Suppressor macrophage treated with lipopolysaccharide for 4 hours (primary cell): ENCODE measurements at regions not wholly inside any gene's neighbourhood (a gene's known extent, or its start where the extent isn't known, plus 50 kb on each side); places are given as distances from the start of the nearest gene placed in this dataset.
"Not testable (repeated sequence)": the region's sequence is repeated elsewhere in the genome, so short reads cannot be mapped to it uniquely, and the experiment has no call there.

Source experiments
- DNase-seq: peaks from one replicate; pipeline ENCODE4 v3.0.0-alpha.2; 2020

- DNase-seq, result no peak
These were observed 234.3 kb upstream of the NFIA start for GRCh38 chr1:60847855-60848582.

DNA sequence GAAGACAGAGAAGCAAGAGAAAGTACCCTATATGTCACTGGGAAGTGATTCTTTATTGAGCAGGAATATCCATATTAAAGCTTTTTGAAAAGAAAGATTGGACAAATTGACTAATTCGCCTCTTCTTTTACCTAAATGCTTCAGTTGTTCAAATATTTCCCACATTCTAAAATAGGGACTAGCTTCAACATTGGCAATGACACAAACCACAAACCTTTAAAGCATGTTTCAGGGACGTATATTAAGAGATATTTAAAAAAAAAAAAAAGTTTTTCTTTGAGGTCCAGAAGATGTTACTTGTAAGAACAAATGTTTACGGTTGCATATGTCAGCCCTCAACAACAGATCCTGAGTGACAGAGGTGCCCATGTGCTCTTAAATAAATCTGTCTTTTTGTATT is 235.0 kb upstream of the NFIA start:
- no peak for DNase-seq

DNA sequence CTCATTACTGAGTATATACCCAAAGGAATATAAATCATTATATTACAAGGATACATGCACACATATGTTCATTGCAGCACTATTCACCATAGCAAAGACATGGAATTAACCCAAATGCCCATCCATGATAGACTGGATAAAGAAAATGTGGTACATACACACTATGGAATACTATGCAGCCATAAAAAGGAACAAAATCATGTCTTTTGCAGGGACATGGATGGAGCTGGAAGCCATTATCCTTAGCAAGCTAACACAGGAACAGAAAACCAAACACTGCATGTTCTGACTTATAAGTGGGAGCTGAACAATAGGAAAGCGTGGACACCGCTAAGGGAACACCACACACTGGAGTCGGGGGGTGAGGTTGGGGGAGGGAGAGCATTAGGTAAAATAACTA is 236.7 kb upstream of the NFIA start:
- DNase-seq, result not testable (repeated sequence)

GRCh38 chr1:60842304-60842703 is 240.1 kb upstream of the NFIA start:
- no peak for DNase-seq

GRCh38 chr1:60841116-60842046 is 241.0 kb upstream of the NFIA start:
- DNase-seq, result no peak

DNA sequence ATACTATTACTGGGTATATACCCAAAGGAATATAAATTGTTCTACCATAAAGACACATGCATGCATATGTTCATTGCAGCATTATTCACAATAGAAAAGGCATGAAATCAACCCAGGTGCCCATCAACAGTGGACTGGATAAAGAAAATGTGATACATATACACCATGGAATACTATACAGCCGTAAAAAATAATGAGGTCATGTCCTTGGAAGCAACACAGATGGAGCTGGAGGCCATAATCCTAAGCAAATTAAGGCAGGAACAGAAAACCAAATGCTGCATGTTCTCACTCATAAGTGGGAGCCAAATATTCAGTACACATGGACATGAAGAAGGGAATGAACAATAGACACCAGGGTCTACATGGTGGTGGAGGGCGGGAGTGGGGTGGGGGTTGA is 241.9 kb upstream of the NFIA start:
- not testable (repeated sequence) for DNase-seq

- DNase-seq, result no peak
These were observed 246.7 kb upstream of the NFIA start for GRCh38 chr1:60835649-60836048.

DNA sequence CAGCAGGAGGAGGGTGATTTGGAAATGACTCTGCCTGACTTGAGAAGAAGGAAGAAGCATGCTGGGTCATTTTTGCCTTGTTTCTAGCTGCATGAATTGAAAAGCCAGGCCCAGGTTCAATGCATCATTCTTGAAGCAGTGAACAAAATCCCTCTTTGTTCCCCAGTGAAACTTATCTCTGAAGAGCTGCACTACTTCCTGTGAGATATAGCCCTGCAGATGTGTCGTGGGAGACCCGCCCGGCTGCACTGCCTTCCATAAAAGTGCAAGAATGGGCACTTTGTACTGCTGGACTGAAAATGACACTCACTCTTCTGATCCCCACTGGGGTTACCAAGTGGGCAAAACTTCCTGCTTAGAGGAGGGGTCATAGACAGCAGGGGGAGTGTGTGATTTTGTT is 249.2 kb upstream of the NFIA start:
- no peak for DNase-seq

- DNase-seq, result no peak
These were observed 250.0 kb upstream of the NFIA start for GRCh38 chr1:60832367-60832766.

GRCh38 chr1:60831780-60832179 is 250.6 kb upstream of the NFIA start:
- no peak for DNase-seq

GRCh38 chr1:60828944-60829343 is 253.4 kb upstream of the NFIA start:
- no peak for DNase-seq

DNA sequence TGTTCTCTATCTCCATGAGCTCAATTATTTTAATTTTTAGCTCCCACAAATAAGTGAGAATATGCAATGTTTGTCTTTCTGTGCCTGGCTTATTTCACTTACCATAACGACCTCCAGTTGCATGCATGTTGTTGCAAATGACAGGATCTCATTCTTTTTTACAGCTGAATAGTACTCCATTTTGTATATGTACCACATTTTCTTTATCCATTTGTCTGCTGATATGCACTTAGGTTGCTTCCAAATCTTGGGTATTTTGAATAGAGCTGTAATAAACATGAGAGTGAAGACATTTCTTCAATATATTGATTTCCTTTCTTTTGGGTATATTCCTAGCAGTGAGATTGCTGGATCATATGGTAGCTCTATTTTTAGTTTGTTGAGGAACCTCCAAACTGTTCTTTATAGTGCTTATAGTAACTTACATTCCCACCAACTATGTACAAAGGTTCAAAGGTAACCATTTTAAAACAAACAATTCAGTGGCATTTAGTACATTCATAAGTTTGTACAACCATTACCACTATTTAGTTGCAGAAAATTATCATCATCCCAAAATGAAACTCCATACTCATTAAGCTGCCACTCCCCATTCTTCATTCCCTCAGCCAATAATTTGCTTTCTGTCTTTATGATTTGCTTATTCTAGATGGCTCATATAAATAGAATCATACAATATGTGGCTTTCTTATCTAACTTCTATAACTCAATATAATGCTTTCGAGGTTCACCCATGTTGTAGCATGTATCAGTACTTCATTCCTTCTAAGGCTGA is 255.9 kb upstream of the NFIA start:
- no peak for DNase-seq

DNA sequence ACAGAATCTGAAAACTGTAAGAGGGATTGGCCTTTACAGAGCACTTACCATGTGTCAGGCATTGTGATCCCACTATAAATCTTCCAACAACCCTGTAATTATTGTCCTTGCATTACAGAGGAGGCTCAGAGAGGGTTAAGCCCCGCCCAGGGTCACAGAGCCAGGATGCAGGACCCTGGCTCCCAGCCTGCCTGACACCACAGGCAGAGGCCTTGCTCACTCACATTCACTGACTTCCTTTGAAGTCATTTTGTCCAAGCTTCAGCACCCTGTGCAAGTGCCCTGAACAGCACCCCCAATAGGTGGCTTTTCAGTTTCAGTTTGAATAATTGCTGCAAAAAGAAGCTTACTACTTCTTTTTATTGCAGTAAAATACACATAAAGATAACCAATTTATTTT is 256.8 kb upstream of the NFIA start:
- DNase-seq, result no peak

GRCh38 chr1:60823151-60823550 is 259.2 kb upstream of the NFIA start:
- no peak for DNase-seq

DNA sequence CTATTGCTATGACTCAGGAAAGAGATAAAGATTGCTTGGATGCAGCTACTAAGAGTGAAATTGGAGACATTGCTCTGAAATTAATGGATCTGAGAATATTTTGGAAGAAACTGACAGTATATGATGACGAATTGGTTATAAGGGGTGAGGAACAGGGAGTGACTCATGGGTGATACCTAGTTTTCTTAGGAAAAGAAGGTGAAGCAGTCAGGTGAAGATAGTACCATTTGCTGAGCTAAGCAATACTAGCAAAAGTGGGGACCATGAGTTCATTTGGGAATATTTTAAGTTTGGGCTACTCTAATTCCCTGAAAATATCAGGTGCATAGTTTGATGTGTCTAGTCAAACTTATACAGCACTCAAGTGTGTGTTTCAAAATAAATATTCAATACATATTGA is 260.1 kb upstream of the NFIA start:
- no peak for DNase-seq

- no peak for DNase-seq
These were observed 261.2 kb upstream of the NFIA start for GRCh38 chr1:60821156-60821555.

- no peak for DNase-seq
These were observed 263.2 kb upstream of the NFIA start for GRCh38 chr1:60818969-60819701.

DNA sequence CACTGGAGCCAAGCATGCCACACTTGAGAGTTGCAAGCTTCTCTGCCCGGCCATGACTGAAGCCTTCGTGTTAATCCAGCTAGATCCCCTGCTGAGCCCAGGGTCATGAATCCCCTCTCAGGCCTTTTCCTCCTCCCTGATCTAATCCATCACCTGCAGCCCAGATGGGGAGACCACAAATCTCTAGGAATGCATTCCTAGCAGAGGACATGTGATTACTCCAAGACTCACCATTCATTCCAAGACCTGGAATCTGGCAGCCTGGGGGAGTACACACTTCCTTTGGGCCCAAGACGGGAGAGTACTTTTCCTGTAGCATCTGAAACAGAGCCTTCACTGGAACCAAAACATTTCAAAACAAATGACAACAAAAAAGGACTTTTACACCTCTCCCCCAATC is 269.3 kb upstream of the NFIA start:
- DNase-seq, result no peak

DNA sequence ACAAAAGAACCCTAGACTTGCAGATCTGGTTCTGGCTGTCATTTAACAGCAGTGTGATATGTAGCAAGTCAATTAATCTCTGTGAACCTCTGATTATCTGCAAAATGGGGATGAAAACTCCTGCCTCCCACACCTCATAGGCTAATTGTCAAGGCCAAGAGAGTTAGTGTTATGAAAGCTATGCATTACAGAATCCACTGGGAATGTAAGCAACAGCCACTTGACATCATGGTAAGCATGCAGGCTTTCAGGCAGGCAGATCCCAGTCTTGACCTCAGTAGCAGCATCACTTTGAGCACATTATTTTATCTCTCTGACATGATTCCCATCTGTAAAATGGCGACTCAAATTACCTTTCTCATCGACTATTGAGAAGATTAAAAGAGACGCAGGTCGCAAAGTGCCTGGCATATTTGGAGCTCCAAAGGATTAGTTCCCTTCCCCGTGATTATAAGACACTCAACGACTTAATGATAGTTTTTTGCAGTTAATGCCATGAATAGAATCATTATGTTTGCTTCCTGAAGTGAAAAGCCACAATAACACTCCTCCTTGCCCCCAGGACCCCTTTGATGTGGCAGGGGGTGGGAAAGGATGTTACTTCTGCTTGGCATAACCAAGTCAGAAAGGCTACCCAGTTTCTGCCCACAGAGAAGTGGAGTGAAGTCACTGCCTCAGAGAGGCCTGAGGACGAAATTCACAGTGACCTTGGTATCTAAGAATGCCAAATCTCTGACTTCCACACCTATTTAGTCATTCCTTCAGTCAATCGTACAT is 273.0 kb upstream of the NFIA start:
- DNase-seq, result no peak

GRCh38 chr1:60808676-60809075 is 273.7 kb upstream of the NFIA start:
- no peak for DNase-seq

GRCh38 chr1:60802884-60803283 is 279.5 kb upstream of the NFIA start:
- no peak for DNase-seq

DNA sequence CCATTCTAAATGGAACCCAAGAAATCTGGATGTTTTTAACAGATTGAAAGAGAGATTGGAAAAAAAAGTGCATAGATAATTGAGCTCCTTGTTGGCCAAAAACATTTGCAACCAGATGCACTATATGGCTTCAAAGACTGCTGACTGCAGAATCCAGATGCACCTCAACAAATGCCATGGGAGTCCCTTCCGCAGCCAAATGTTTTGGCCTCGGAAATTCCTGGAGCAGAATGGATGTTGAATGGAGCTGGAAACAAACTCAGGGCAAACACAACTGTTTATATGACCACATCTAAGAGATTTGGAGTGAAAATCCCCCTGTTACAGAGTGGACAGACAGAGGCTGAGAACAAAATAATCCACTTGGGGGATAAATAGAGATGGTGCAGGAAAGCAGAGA is 285.0 kb upstream of the NFIA start:
- DNase-seq, result no peak
